Adrenal gland (tissue), 5 donors: ENCODE measurements at regions not wholly inside any gene's neighbourhood (a gene's known extent, or its start where the extent isn't known, plus 50 kb on each side); places are given as distances from the start of the nearest gene placed in this dataset.

ENCODE experiments used
- CTCF ChIP-seq, 6 experiments: fragments of 450-650 bp in 4 of 6; fragments of 200-600 bp in 2 of 6; sonication (generic) in 1 of 6; IDR thresholded peaks; 1 replicate in 5 of 6; 2 replicates in 1 of 6; pipeline versions ENCODE4 v1.5.1 to v1.8.0; 2016 to 2021; ENCODE audit warnings: antibody characterized with exemption in 6 of 6, mild to moderate bottlenecking in 2 of 6, moderate library complexity in 1 of 6
- POLR2A ChIP-seq, 2 donors: fragments of 450-650 bp; IDR thresholded peaks; one replicate each; pipeline ENCODE4 v1.6.1; 2017; ENCODE audit warnings: antibody characterized with exemption in 2 of 2, mild to moderate bottlenecking in 2 of 2, moderate library complexity in 1 of 2
- donor health status: DM: no; HTN: no; CAD: no.

- no peak for TF ChIP-seq POLR2A (IDR thresholded peaks at IDR 0.05)
- TF ChIP-seq CTCF (IDR thresholded peaks at IDR 0.05), result no peak
Observed at GRCh38 chr15:81886080-81886479, 159.7 kb downstream of the MEX3B start.
